ENCODE measurements at regions not wholly inside any gene's neighbourhood (a gene's known extent, or its start where the extent isn't known, plus 50 kb on each side); places are given as distances from the start of the nearest gene placed in this dataset.

- ChIA-PET CTCF (ENCODE audit: low intra/inter-chr PET ratio, low total read pairs) (no interaction called here), POLR2A (no interaction called here)
- H2AFZ ChIP-seq (ENCODE audit: low read length): no peak overlapping the region
- intact Hi-C loops (cut with micrococcal nuclease; ENCODE audit: unreplicated experiment) (no loop called here), in situ Hi-C loops (cut with HindIII; ENCODE audit: extremely low pct_ligation_motif_present, low pct_unique_long_range_greater_than_20kb) (no loop called here)
- H3K9me3 ChIP-seq (ENCODE audit: low read length): no peaks in the 10 kb centered on the region
- no peak overlapping the region for H3K4me2 ChIP-seq (ENCODE audit: low read depth, low read length)
- H3K27me3 ChIP-seq (ENCODE audit: control insufficient read depth in 1 of 2, insufficient read depth in 2 of 2, low read length in 2 of 2): peaks cover 13 to 61% of the 10 kb centered on the region in 2 experiments
- BruUV-seq (replicated peaks): no TSS peak
- H4K20me1 ChIP-seq (ENCODE audit: insufficient read depth, low read length): no peaks in the 10 kb centered on the region
- FAIRE-seq (no peak), DNase-seq (ENCODE audit: low spot score) (no peak), ATAC-seq (no peak)
- 0% methylated on average over 2 of the region's 4 CpGs for WGBS (ENCODE audit: low lambda C conversion rate)
- no peak overlapping the region for H3K9ac ChIP-seq (ENCODE audit: insufficient read depth, low read depth, low read length)
- no peaks in the 10 kb centered on the region for H3K79me2 ChIP-seq (ENCODE audit: insufficient read depth, low read length)
- H3K4me1 ChIP-seq (ENCODE audit: insufficient read depth, low read length): no peaks in the 10 kb centered on the region
- TF ChIP-seq ZNF761 (CRISPR knock-in tag; conservative IDR thresholded peaks at IDR 0.05) (no peak), ZGPAT (CRISPR knock-in tag; IDR thresholded peaks at IDR 0.05) (no peak), ZNF431 (CRISPR knock-in tag; IDR thresholded peaks at IDR 0.05; ENCODE audit: borderline replicate concordance, low read depth) (no peak)
- H3K27ac ChIP-seq (ENCODE audit: extremely low read length, insufficient read depth, low read length): no peak overlapping the region
- no peak overlapping the region for H3K4me3 ChIP-seq (replicated peaks in 1 of 3; ENCODE audit: insufficient read depth in 1 of 3, low read depth in 2 of 3, low read length in 3 of 3)
- no peaks in the 10 kb centered on the region for H3K36me3 ChIP-seq (replicated peaks in 1 of 2; ENCODE audit: control insufficient read depth in 1 of 2, insufficient read depth in 2 of 2, low read length in 2 of 2)
Measured at GRCh38 chr17:77688369-77688768, 270.1 kb upstream of the TNRC6C start.

- peaks cover 19 to 65% of the 10 kb centered on the region in 2 experiments for H3K27me3 ChIP-seq (ENCODE audit: control insufficient read depth in 1 of 2, insufficient read depth in 2 of 2, low read length in 2 of 2)
- no peak for TF ChIP-seq ZSCAN12 (CRISPR knock-in tag; IDR thresholded peaks at IDR 0.05)
- no peak for TF ChIP-seq SMAD3 (CRISPR knock-in tag; IDR thresholded peaks at IDR 0.05)
- TF ChIP-seq TGIF2 (CRISPR knock-in tag; IDR thresholded peaks at IDR 0.05): no peak
- TF ChIP-seq ZNF24 (IDR thresholded peaks at IDR 0.05): no peak
- TF ChIP-seq TRAFD1 (CRISPR knock-in tag; IDR thresholded peaks at IDR 0.05; ENCODE audit: borderline replicate concordance): no peak
- TF ChIP-seq MBNL3 (CRISPR knock-in tag; conservative IDR thresholded peaks at IDR 0.05): no peak
- TF ChIP-seq CENPX (CRISPR knock-in tag; IDR thresholded peaks at IDR 0.05): no peak
- TF ChIP-seq ZMAT5 (CRISPR knock-in tag; IDR thresholded peaks at IDR 0.05; ENCODE audit: borderline replicate concordance, low read depth): no peak
- no peak for TF ChIP-seq ZBTB34 (CRISPR knock-in tag; IDR thresholded peaks at IDR 0.05)
- no peak for TF ChIP-seq AGO2 (optimal IDR thresholded peaks at IDR 0.05; ENCODE audit: low read depth, low read length)
Measured at GRCh38 chr17:77690271-77691161, 268.0 kb upstream of the TNRC6C start.

More at GRCh38 chr17:77690271-77691161, 268.0 kb upstream of the TNRC6C start:
- ATAC-seq: no peak
- FAIRE-seq: no peak
- POLR2A ChIA-PET: no interaction called here
- H3K4me3 ChIP-seq (replicated peaks in 1 of 3; ENCODE audit: insufficient read depth in 1 of 3, low read depth in 2 of 3, low read length in 3 of 3): no peak overlapping the region
- in situ Hi-C loops (cut with HindIII; ENCODE audit: extremely low pct_ligation_motif_present, low pct_unique_long_range_greater_than_20kb) (no loop called here), intact Hi-C loops (cut with micrococcal nuclease; ENCODE audit: unreplicated experiment) (no loop called here)
- H2AFZ ChIP-seq (ENCODE audit: low read length): no peak overlapping the region
- no peak for DNase-seq (ENCODE audit: low spot score)
- no peaks in the 10 kb centered on the region for H3K79me2 ChIP-seq (ENCODE audit: insufficient read depth, low read length)
- no peaks in the 10 kb centered on the region for H3K36me3 ChIP-seq (replicated peaks in 1 of 2; ENCODE audit: control insufficient read depth in 1 of 2, insufficient read depth in 2 of 2, low read length in 2 of 2)
- CTCF ChIA-PET (ENCODE audit: low intra/inter-chr PET ratio, low total read pairs): no interaction called here
- BruUV-seq (replicated peaks): no TSS peak
- no peak overlapping the region for H3K4me2 ChIP-seq (ENCODE audit: low read depth, low read length)
- no peaks in the 10 kb centered on the region for H4K20me1 ChIP-seq (ENCODE audit: insufficient read depth, low read length)
- H3K9me3 ChIP-seq (ENCODE audit: low read length): no peaks in the 10 kb centered on the region
- H3K4me1 ChIP-seq (ENCODE audit: insufficient read depth, low read length): no peaks in the 10 kb centered on the region
- 23% methylated on average over 22 of the region's 24 CpGs for WGBS (ENCODE audit: low lambda C conversion rate)
- no peak overlapping the region for H3K9ac ChIP-seq (ENCODE audit: insufficient read depth, low read depth, low read length)
- H3K27ac ChIP-seq (ENCODE audit: extremely low read length, insufficient read depth, low read length): no peak overlapping the region

All from HepG2 (cell line).